ENCODE measurements at regions not wholly inside any gene's neighbourhood (a gene's known extent, or its start where the extent isn't known, plus 50 kb on each side); places are given as distances from the start of the nearest gene placed in this dataset.
"Not testable (repeated sequence)": the region's sequence is repeated elsewhere in the genome, so short reads cannot be mapped to it uniquely, and the experiment has no call there.

DNA sequence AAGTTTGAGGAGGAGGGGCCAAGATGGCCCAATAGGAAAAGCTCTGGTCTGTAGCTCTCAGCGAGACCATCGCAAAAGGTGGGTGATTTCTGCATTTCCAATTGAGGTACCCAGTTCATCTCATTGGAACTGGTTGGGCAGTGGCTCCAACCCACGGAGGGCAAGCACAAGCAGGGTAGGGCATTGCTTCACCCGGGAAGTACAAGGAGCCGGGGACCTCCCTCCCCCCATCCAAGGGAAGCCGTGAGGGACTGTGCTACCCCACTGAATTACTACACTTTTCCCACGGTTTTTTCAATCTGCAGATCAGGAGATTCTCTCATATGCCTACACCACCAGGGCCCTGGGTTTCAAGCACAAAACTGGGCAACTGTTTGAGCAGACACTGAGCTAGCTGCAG is 58.0 kb upstream of the EFCAB3 start:
- DNase-seq, result no peak

DNA sequence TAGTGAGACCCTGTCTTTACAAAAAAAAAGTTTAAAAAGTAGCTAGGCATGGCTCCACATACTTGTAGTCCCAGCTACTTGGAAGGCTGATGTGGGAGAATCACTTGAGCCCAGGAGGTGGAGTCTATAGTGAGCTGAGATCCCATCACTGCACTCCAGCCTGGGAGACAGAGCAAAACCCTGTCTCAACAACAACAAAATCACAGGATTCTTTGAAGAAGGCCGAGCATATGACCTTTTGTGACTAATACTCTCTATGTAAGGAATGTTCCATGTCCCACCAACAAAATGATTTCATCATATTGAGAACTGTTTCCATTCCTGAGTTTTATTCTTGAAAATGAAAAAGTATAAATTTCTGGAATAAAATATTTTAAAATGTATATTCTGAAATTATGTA is 58.9 kb upstream of the EFCAB3 start:
- no peak for DNase-seq

DNA sequence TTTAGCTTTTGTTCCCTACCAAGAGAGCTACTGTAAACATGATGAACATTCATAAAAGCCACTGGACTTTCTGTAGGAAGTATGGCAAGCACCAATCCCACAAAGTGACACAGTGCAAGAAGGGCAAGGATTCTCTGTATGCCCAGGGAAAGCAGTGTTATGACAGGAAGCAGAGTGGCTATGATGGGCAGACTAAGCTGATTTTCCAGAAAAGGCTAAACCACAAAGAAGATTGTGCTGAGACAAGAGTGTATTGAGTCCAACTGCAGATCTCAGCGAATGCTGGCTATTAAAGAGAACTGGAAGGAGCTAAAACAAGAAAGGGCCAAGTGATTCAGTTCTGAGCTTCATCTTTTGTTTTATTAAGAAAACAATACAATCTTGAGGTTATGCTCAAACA is 60.5 kb upstream of the EFCAB3 start:
- no peak for DNase-seq

DNA sequence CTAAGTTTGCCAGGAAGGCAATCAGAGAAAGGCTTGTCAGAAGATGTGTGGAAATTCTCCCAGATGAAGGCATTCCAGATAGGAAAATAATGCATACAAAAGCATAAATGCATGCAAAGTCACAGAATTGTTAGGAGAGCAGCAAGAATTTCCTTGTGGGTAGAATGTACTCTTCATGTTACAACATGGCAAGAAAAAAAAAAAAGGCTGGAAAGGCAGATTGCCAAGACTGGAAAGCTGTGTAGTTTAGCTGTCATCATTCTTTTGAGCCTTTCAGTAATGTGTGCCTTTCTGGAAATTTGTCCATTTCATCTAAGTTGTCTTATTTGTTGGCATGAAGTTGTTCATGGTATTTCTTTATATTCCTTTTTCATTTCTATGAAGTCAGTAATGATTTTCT is 71.0 kb upstream of the EFCAB3 start:
- no peak for DNase-seq

DNA sequence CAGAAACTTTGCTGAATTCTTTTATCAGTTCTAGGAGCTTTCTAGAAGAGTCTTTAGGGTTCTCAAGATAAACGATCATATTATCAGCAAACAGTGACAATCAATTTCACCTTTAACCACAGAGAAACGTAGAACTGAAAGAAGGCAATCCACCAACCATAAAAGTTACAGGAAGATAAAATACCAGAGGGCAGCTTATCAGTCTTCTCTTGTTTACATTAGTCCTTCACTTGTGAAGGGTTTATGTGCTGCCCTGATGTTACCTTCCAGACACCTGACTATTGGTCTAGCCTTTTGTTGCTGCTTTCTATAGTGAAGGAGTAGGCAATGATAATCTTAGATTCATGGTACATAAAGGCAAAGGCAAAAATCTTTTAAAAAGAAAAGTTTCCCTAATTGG is 73.2 kb upstream of the EFCAB3 start:
- DNase-seq, result no peak

DNA sequence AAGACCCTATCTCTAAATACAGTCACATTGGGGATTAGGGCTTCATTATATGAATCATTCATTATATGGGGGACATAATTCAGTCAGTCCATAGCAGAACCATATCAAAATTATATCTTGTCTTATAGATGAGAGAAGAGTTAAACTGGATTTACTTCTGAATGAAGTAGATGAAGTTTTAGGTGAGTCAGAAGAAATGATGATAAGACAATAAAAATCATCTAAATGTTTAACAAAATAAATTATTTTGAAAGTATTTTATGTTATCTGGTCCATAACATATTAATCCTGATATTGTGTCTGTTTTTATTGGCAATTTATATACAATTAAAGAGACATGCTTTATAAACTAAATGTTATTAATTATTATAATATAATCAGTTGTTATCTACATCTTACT is 76.9 kb upstream of the EFCAB3 start:
- DNase-seq, result no peak

DNA sequence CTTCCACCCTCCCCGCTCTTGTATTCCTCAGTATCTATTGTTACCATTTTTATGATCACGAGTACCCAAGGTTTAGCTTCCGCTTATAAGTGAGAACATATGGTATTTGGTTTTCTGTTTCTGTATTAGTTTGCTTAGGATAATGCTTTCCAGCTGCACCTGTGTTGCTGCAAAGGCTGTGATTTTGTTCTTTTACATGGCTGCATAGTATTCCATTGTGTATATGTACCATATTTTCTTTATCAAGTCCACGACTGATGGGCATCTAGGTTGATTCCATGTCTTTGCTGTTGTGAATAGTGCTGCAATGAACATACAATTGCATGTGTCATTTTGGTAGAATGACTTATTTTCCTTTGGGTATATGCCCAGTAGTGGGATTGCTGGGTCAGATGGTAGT is 79.7 kb upstream of the EFCAB3 start:
- no peak for DNase-seq

DNA sequence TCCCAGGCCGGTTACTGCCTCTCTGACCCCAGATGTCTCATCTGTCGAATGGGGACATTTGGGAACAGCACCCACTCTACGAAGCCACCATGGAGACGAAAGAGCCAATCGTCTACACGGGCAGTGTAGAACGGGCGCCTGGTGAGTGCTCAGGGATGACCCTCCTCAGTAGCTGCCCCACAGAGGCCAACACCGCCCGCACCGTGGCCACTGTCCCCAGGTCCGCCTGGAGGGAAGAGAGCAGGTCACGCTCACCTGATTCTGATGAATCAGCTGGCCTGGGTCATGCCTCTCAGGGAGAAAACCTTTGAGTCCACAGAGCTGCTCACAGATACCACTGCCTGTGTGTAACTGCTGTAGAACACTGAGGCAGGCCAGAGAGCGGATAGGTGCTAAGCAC is 105.1 kb upstream of the EFCAB3 start:
- DNase-seq, result not testable (repeated sequence)

DNA sequence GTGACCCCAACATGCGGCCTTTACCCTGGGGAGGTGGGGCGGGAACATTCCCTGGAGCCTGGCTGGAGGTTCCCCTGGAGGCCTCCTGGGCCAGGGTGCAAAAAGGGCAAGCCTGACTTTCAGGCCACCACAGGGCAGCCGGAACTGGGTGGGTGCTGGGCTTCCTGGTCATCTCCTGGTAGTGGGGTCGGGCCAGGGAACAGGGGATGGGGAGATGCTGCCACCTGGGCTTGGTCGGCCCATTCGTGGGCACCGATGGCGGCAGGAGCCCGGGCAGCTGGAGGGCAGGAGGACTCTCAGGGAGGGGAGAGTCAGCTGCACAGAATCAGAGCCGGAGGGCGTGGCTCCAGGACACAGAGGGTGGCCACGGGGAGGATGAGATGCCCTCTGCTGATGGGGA is 112.0 kb upstream of the EFCAB3 start:
- not testable (repeated sequence) for DNase-seq

DNA sequence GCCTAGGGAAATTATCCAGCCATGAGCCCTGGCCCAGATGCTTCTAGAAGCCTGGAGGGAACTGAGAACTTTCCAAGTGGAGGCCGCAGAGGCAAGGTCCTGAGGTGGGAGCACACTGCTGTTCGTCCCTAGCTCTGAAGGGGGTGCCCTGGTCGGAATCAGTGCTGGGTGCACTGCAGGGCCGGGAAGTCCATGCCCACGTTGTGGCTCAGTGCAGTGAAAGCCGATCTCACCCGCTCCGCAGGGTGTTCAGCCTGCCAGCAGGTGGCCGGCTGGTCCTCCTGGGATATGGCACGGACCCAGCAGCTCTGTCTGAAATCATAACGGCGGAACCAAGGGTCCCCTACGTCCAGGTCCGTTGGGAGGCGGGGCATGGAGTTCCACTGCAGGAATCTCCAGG is 115.4 kb upstream of the EFCAB3 start:
- DNase-seq, result not testable (repeated sequence)

DNA sequence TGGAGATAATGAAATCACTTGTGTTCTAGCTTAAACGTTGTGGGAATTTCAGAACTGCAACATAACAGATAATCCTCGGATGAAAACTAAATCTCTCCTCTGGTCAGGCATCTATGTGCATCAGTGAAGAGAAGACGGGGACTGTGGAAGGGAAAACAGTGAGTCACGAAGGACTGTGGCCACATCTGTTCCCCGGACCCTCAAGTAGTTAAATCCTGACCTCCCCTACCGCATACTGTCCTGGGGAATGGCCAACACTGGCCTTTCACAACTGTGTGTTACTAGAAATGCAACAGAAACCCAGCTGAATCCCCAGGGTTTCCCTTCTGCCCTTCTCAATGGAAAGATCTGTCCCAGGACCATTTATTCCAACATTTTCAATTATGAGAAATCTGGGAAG is 124.6 kb upstream of the EFCAB3 start:
- DNase-seq, result not testable (repeated sequence)

DNA sequence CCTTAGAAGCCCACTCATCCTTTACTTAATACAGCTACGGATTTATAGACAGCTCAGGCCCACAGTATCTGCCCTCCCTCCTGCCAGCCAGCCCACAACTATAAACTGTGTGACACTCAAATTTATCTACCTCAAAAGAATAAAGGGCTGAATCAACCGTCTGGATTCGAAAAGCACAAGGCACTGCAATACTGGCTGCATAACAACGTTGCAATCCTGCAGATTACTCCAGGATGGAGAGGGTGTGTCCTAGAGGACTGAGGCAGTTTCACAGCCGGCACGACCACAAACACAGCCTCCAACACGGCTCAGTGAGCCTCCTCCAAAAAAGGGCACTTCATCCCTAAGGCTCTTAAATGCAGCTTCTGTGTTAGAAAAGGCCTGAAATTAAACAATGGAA is 138.3 kb upstream of the EFCAB3 start:
- not testable (repeated sequence) for DNase-seq

DNA sequence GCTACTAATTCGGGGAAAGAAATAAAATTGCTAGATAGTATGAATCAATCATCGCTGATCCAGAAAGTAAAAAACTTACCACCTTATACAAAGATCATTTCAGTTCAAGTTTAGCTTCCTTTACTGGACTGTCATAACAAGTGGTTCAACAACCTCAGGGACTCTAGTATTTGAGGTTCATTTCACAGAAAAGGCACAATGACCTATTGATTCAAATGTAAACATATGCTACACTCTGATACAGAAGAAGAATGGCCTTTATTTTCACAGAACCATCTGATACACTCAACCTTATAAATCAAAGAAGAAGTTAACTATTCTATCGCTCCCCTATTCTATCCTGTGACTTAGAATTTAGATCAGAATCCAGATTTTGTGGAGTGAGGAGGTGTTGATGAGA is 140.8 kb upstream of the EFCAB3 start:
- DNase-seq, result not testable (repeated sequence)

DNA sequence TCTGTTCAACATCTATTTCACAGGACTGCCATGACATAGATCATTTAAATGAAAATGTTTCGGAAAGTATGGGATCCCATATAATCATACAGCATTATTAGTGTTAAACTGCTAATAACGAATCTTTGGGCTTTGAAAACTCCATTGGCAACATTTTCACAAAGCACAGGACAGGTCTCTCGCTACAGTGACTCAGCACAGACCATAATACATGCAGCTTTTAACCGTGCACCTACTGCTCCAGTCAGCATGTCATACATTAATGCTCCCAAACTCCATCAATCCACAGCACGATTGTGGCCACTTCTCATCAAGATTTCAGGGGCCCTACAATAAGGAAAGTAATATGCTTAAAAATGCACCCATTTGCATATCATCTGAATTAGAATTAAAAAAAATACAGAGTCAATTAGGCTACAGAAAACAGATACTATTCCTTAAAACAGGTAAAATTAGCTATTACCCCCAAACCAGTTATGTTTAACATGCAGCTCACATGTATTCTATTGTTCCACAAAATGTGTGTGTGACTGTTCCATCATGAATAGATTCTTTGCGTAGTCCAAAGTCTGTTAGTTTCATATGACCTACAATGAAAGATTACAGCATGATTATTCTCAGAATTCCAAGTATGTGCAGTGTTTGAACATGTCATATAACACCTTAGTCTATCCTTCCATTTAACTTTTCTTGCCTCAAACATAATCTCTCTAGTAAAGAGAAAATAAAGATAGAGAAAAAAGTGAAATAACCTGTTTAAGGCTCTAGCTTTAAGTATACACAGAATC is 141.6 kb upstream of the EFCAB3 start:
- not testable (repeated sequence) for DNase-seq

DNA sequence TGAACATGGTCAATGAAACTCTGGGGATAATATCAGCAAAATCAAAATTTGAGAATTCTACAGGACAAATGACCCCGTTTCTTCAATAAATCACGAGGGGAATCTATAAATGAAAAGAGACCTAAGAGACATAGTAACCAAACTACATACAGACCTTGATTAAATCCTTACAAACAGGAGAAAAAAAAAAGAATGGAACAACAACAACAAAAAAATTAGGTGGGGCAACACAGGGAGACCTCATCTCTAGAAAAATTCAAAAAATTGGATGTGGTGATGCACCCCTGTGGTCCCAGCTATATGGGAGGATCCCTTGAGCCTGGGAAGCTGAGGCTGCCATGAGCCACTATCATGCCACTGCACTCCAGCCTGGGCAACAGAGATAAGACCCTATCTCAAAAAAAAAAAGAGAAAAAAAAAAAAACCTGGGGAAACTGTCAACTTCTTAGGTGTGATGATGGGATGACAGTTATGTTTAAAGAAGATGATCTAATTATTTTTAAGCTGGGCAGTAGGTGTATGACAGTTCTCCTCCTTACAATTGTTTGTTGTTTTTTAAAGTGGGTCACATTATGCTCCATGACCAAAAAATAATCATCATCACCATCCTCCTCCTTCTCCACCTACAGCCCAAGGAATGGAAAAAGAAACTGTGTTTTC is 146.4 kb upstream of the EFCAB3 start:
- DNase-seq, result not testable (repeated sequence)

DNA sequence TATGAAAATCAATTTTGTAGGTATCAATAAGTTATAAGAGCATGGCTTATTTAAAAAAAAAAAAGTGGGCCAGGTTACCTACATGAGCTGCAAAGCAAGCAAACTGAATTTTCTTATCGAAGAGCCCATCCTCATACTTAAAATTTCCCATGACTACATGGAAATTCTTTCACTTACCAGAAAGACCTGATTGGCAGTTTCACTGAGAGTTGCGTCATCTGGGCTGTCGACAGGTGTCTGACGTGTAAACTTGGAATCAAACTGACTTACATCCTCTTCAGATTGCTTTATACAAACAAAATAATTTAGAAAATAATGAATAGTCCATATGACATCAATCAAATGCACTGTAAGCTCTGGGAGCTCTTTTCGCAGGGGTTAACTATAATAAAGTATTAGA is 149.1 kb upstream of the EFCAB3 start:
- DNase-seq, result not testable (repeated sequence)

DNA sequence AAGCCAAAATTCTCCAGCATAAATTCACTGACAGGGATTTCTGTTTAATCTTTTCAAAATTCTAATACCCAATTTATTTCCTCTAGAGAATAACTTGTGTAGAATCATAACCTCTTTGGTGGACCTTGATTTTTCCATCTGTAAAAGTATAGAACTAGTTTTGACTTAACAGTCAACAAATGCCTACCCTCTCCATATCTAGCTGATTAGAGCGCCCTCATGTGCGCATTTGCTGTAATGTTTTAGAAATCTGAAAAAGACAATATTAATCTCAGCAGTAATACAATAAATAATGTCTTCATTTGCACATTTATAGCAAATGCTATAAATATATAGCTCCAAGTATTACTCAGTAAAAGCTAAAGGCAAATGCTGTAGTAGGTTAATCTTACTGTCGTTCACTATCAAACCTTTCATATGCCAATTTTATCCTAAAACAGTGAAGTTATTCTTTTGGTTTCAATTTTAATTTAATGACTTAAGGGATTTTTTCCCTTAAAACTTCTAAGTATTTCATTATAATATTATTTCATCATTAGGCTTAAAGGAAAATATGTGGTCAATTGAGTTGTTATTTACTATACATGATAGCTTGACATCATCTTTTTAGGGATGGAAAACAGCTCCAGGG is 153.6 kb upstream of the EFCAB3 start:
- not testable (repeated sequence) for DNase-seq

DNA sequence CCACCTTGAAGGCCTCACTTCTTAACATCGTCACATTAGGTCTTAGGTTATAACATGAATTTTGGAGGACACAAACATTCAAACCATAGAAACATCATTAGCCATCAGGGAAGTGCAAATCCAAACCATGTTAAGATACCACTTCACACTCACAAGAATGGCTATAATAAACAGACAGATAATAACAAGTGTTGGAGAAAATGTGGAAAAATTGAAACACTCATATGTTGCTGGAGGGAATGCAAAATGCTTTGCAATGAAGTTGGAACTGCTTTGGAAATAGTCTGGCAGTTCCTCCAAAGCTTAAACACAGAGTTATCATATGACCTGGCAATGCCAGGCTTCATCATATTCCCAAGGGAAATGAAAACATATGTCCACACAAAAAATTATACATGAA is 156.8 kb upstream of the EFCAB3 start:
- DNase-seq, result not testable (repeated sequence)

DNA sequence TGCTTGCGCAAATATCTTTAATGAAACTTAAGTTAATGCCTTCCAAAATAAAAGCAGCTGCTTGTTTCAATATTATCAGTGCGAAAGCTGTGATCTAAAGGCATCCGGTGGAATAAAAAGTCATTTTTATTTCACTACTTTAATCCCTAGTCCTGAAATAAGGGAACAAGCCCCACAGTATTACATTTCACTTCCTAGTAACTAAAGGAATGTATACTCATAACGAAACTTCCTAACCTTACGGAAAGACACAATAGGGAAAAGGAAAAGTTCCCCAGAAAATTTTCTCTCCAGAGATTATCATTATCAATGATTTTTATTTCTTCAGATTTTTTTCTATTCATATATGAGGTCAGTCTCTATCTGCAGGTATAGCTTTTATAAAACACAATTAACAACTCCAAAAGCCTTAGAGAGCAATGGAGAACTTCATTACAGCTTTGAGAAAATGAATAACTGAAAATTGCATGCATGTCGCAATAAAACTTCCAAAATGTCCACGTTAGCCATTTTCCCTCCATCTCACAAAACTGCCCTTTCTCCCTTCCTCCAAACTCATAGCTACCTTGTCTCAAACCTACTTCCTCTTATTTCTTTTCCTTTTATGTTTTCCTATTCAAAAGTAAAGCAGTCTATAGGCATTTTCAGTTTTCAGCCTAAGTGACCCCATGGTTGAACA is 154.3 kb upstream of the MED13 start:
- DNase-seq, result no peak

DNA sequence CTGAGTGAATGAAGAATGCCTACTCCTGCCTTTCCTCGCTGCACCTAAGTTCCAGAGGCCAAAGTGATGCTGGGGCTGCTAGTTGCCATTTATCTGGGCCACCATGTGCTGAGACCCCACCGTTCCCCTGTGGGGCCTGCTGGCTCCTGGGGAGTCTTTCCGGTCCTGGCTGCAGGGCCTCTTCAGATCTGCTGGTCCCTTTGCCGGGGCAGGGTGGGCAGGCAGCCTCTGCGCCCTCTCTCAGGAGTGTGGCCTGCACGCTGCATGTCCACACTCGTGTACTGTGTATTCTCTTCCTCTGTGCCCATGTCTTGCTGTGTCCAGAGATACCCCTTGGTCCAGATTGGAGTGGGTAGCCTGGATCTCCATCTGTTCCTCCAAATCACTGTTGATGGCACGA is 151.8 kb upstream of the MED13 start:
- no peak for DNase-seq

DNA sequence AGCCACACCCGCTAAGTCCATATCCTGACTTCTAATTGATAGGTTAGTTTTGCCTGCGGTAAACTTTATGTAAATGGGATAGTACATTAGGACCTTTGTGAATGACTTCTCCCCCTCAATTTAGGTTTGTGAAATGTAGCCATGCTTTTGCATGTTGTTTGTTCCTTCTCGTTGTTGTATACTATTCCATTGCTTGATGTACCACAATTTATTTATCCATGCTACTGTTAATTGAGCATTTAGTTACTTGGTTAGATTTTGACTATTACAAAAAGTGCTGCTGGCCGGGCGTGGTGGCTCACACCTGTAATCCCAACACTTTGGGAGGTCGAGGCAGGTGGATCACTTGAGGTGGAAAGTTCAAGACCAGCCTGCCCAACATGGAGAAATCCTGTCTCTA is 150.8 kb upstream of the MED13 start:
- not testable (repeated sequence) for DNase-seq

DNA sequence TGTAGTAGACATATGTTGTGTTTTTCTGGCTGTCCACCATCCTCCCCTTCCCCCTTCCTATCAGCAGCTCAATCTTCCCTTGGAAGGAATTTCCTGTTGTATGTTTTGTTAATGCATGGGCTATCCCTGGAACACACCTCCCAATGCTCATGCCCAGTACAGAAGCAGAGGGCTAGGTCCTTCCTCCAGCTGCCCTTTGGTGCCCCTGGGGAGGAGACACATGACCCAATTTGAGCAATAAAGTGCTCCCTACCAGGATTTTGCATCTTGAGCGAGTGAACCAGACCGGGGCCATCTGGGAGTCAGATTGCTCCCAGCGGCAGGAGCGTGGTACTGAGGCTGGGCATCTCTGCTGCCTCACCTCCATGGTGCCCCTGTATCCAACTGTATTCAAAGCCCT is 141.5 kb upstream of the MED13 start:
- no peak for DNase-seq

DNA sequence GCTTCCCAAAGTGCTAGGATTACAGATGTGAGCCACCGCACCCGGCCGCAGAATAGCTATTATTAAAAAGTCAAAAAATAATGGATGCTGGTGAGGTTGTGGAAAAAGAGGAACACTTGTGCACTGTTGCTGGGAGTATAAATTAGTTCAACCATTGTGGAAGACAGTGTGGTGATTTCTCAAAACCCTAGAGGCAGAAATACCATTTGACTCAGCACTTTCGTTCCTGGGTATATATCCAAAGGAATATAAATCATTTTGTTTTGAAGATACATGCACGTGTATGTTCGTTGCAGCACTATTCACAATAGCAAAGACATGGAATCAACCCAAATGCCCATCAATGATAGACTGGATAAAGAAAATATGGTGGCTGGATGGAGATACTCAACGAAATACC is 132.1 kb upstream of the MED13 start:
- not testable (repeated sequence) for DNase-seq

DNA sequence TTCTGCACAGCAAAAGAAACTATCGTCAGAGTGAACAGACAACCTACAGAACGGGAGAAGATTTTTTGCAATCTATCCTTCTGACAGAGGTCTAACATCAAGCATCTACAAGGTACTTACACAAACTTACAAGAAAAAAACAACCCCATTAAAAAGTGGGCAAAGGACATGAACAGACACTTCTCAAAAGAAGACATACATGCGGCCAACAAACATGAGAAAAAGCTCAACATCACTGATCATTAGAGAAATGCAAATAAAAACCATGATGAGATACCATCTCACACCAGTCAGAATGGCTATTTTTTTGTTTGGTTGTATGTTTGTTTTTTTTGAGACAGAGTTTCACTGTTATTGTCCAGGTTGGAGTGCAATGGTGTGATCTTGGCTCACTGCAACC is 131.5 kb upstream of the MED13 start:
- not testable (repeated sequence) for DNase-seq

Measured in activated effector memory CD4-positive, alpha-beta T cell treated with anti-CD3 and anti-CD28 coated beads, Interleukin-2, amount 50 U/mL, for 16 hours (primary cell).